Thyroid gland (tissue), 4 donors: ENCODE measurements at regions not wholly inside any gene's neighbourhood (a gene's known extent, or its start where the extent isn't known, plus 50 kb on each side); places are given as distances from the start of the nearest gene placed in this dataset.

Experiments
- DNase-seq, 2 donors: peaks; one replicate each; pipeline ENCODE4 v3.0.0-alpha.2; 2019
- H3K27ac ChIP-seq, 3 donors: fragments of 200-600 bp; sonication (generic); 1 replicate in 2 of 3; 2 replicates in 1 of 3; pipeline ENCODE4 v1.5.1; 2016 to 2019; ENCODE audit warnings: mild to moderate bottlenecking in 1 of 3, moderate library complexity in 1 of 3
- H3K27me3 ChIP-seq: fragments of 200-600 bp; sonication (generic); one replicate; pipeline ENCODE4 v1.5.1; 2019
- H3K36me3 ChIP-seq, 2 donors: fragments of 200-600 bp; sonication (generic); one replicate each; pipeline ENCODE4 v1.5.1; 2016 to 2019
- H3K4me1 ChIP-seq, 2 donors: fragments of 200-600 bp; sonication (generic); one replicate each; pipeline ENCODE4 v1.5.1; 2017 to 2019
- H3K4me3 ChIP-seq, 3 donors: fragments of 200-600 bp; sonication (generic); replicated peaks in 1 of 3; 1 replicate in 2 of 3; 2 replicates in 1 of 3; pipeline ENCODE4 v1.5.1; 2016; ENCODE audit warnings: mild to moderate bottlenecking in 1 of 3
- H3K9me3 ChIP-seq: fragments of 200-600 bp; sonication (generic); one replicate; pipeline ENCODE4 v1.5.1; 2017
- CTCF ChIP-seq, 6 experiments: fragments of 200-600 bp in 3 of 6; fragments of 450-650 bp in 3 of 6; sonication (generic) in 3 of 6; IDR thresholded peaks; one replicate each; pipeline ENCODE4 v1.5.1; 2016 to 2019; ENCODE audit warnings: antibody characterized with exemption in 6 of 6, mild to moderate bottlenecking in 2 of 6, inconsistent platforms in 1 of 6, moderate library complexity in 1 of 6
- POLR2A ChIP-seq, 2 donors: fragments of 450-650 bp; IDR thresholded peaks; one replicate each; pipeline ENCODE4 v1.6.1; 2017; ENCODE audit warnings: antibody characterized with exemption in 2 of 2, mild to moderate bottlenecking in 2 of 2, moderate library complexity in 1 of 2
- WGBS, 2 donors: methylation state at CpG; one replicate each; pipeline ENCODE4 v1.1.5; 2017; 5-methylcytosine and 5-hydroxymethylcytosine counted together
- intact Hi-C: fragments of 100-400 bp; cut with DNase I; formaldehyde crosslinking; loops from one replicate; pipeline ENCODE4 v1.15.1; 2023

- Histone ChIP-seq H3K36me3 (no peaks in the 10 kb centered on the region), H3K9me3 (no peaks in the 10 kb centered on the region), H3K27ac (no peak overlapping the region), H3K27me3 (no peaks in the 10 kb centered on the region), H3K4me3 (no peak overlapping the region), H3K4me1 (peaks cover 0 to 4% of the 10 kb centered on the region in 2 donors)
- TF ChIP-seq CTCF (IDR thresholded peaks at IDR 0.05): no peak
- TF ChIP-seq POLR2A (IDR thresholded peaks at IDR 0.05): no peak
- WGBS, 2 donors: 92 to 97% methylated on average over 3 of the region's 3 CpGs
- DNase-seq: no peak
- intact Hi-C loops: no loop called here
Measured at GRCh38 chrX:138761380-138761779, 49.9 kb upstream of the FGF13 start.
